GM19467 (cell line): ENCODE measurements at regions not wholly inside any gene's neighbourhood (a gene's known extent, or its start where the extent isn't known, plus 50 kb on each side); places are given as distances from the start of the nearest gene placed in this dataset.
"Not testable (repeated sequence)": the region's sequence is repeated elsewhere in the genome, so short reads cannot be mapped to it uniquely, and the experiment has no call there.

Source experiments
- ATAC-seq: cut with Tn5 transposase; IDR thresholded peaks from one replicate; pipeline ENCODE4 v1.9.1; 2021; ENCODE audit warnings: mild to moderate bottlenecking, moderate library complexity; ENCODE audit not compliant: unreplicated experiment

GRCh38 chr13:50753221-50753620 lies 90.3 kb downstream of the DLEU7 start:
- ATAC-seq, result not testable (repeated sequence)

- not testable (repeated sequence) for ATAC-seq
These were observed 87.4 kb downstream of the DLEU7 start for GRCh38 chr13:50755862-50756685.

- no peak for ATAC-seq
These were observed 86.5 kb downstream of the DLEU7 start for GRCh38 chr13:50757008-50757407.

GRCh38 chr13:50758796-50759195 lies 84.7 kb downstream of the DLEU7 start:
- ATAC-seq, result no peak

GRCh38 chr13:50760751-50761150 lies 82.7 kb downstream of the DLEU7 start:
- no peak for ATAC-seq

- no peak for ATAC-seq
These were observed 82.1 kb downstream of the DLEU7 start for GRCh38 chr13:50761406-50761805.

- ATAC-seq, result no peak
These were observed 80.4 kb downstream of the DLEU7 start for GRCh38 chr13:50762969-50763567.

- ATAC-seq, result no peak
These were observed 77.5 kb downstream of the DLEU7 start for GRCh38 chr13:50766013-50766412.

GRCh38 chr13:50766695-50767094 lies 76.8 kb downstream of the DLEU7 start:
- ATAC-seq, result no peak

- ATAC-seq, result not testable (repeated sequence)
These were observed 70.6 kb downstream of the DLEU7 start for GRCh38 chr13:50772881-50773280.
